Testis (tissue), 2 donors: ENCODE measurements at regions not wholly inside any gene's neighbourhood (a gene's known extent, or its start where the extent isn't known, plus 50 kb on each side); places are given as distances from the start of the nearest gene placed in this dataset.

Source experiments
- DNase-seq: peaks from one replicate; pipeline ENCODE4 v3.0.0-alpha.2; 2019
- H3K27ac ChIP-seq, 2 donors: fragments of 200-600 bp; sonication (generic); one replicate each; pipeline ENCODE4 v1.5.1; 2019
- H3K27me3 ChIP-seq: fragments of 200-600 bp; sonication (generic); one replicate; pipeline ENCODE4 v1.5.1; 2019
- H3K36me3 ChIP-seq: fragments of 200-600 bp; sonication (generic); one replicate; pipeline ENCODE4 v1.5.1; 2017; ENCODE audit warnings: low read depth; ENCODE audit errors: missing control alignments
- H3K4me1 ChIP-seq: fragments of 200-600 bp; sonication (generic); one replicate; pipeline ENCODE4 v1.5.1; 2019
- H3K4me3 ChIP-seq, 2 donors: fragments of 200-600 bp; sonication (generic); one replicate each; pipeline ENCODE4 v1.5.1; 2017 to 2019
- H3K9me3 ChIP-seq: fragments of 200-600 bp; sonication (generic); one replicate; pipeline ENCODE4 v1.5.1; 2017
- POLR2A ChIP-seq: fragments of 450-650 bp; IDR thresholded peaks from one replicate; pipeline ENCODE4 v1.6.1; 2017; ENCODE audit warnings: antibody characterized with exemption, mild to moderate bottlenecking, moderate library complexity
- whole genome bisulfite sequencing, 2 donors: methylation state at CpG; one replicate each; pipeline ENCODE4 v1.1.5; 2018; 5-methylcytosine and 5-hydroxymethylcytosine counted together
- intact Hi-C: fragments of 100-400 bp; cut with DNase I; formaldehyde crosslinking; loops from one replicate; pipeline ENCODE4 v1.15.1; 2023; ENCODE audit warnings: low total_unique reads
- TF ChIP-seq, protein P1 (sequence below), 3 experiments: fragments of 450-650 bp in 2 of 3; fragments of 200-600 bp in 1 of 3; sonication (generic) in 1 of 3; IDR thresholded peaks; one replicate each; pipeline ENCODE4 v1.5.1; 2016 to 2019; ENCODE audit warnings: antibody characterized with exemption in 3 of 3, mild to moderate bottlenecking in 2 of 3, moderate library complexity in 1 of 3

- Histone ChIP-seq H3K36me3 (no peaks in the 10 kb centered on the region), H3K4me1 (no peaks in the 10 kb centered on the region), H3K27ac (no peak overlapping the region), H3K9me3 (no peaks in the 10 kb centered on the region), H3K27me3 (no peaks in the 10 kb centered on the region), H3K4me3 (no peak overlapping the region)
- intact Hi-C loops, result no loop called here
- DNase-seq, result no peak
- TF ChIP-seq, protein P1, sequence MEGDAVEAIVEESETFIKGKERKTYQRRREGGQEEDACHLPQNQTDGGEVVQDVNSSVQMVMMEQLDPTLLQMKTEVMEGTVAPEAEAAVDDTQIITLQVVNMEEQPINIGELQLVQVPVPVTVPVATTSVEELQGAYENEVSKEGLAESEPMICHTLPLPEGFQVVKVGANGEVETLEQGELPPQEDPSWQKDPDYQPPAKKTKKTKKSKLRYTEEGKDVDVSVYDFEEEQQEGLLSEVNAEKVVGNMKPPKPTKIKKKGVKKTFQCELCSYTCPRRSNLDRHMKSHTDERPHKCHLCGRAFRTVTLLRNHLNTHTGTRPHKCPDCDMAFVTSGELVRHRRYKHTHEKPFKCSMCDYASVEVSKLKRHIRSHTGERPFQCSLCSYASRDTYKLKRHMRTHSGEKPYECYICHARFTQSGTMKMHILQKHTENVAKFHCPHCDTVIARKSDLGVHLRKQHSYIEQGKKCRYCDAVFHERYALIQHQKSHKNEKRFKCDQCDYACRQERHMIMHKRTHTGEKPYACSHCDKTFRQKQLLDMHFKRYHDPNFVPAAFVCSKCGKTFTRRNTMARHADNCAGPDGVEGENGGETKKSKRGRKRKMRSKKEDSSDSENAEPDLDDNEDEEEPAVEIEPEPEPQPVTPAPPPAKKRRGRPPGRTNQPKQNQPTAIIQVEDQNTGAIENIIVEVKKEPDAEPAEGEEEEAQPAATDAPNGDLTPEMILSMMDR (IDR thresholded peaks at IDR 0.05), result no peak
- TF ChIP-seq POLR2A, result no peak
- 76 to 79% methylated on average over 5 of the region's 5 CpGs for WGBS, 2 donors
These were observed 881.0 kb downstream of the OTOL1 start for GRCh38 chr3:162377608-162378007.

DNA sequence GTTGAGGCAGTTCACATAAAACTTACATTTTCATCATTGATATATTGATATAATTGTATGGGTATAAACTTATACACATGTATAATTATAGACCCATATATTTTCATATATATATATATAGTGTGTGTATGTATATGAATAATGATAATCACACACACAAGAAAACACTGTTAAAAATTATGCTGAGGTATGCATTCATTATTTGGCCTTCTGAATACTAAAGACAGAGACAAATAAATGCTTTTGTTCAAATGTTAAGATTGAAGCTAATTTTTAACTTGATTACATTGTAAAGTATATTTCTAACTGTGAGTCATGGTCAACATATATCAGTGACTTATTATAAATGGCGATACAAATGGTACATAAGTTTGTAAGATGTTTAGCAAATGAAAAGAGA, 888.8 kb downstream of the OTOL1 start:
- H3K9me3 ChIP-seq, result no peaks in the 10 kb centered on the region
- H3K4me1 ChIP-seq, result no peaks in the 10 kb centered on the region
- H3K36me3 ChIP-seq, result no peaks in the 10 kb centered on the region
- H3K27me3 ChIP-seq, result no peaks in the 10 kb centered on the region
- DNase-seq, result no peak
- WGBS, 2 donors, result 91 to 94% methylated on average over 1 of the region's 1 CpG
- no peak overlapping the region for H3K27ac ChIP-seq
- TF ChIP-seq POLR2A, result no peak
- TF ChIP-seq, protein P1 (IDR thresholded peaks at IDR 0.05), result no peak
- no peak overlapping the region for H3K4me3 ChIP-seq
- intact Hi-C loops, result no loop called here

DNA sequence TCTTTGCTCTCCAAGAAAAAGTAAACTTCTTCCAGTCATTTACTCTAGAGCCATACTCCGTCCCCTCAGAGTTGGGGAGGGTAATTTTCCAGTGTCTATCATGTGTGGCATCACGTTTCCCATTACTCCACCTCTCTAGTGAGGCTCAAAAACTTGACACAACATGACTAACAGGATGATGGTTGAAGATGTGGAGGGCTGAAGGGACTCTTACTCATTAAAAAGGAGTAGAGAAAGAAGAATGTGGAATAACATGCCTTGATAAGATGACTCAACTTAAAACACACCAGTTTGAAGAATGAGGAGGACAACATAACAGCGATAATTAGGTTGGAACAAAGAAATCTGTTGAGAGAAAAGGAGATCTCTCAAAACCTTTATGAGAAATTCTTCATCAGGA, 894.3 kb downstream of the OTOL1 start:
- Histone ChIP-seq H3K36me3 (no peaks in the 10 kb centered on the region), H3K4me1 (no peaks in the 10 kb centered on the region), H3K27ac (no peak overlapping the region), H3K27me3 (no peaks in the 10 kb centered on the region), H3K9me3 (no peaks in the 10 kb centered on the region), H3K4me3 (no peak overlapping the region)
- WGBS, 2 donors, result 86 to 95% methylated on average over 3 of the region's 3 CpGs
- TF ChIP-seq POLR2A, result no peak
- TF ChIP-seq, protein P1 (IDR thresholded peaks at IDR 0.05), result no peak
- intact Hi-C loops, result no loop called here
- DNase-seq, result no peak

- intact Hi-C loops, result no loop called here
- TF ChIP-seq, protein P1 (IDR thresholded peaks at IDR 0.05), result no peak
- no peak for TF ChIP-seq POLR2A
- H3K4me1 ChIP-seq, result no peaks in the 10 kb centered on the region
- WGBS, 2 donors, result 88 to 95% methylated on average over 2 of the region's 2 CpGs
- H3K36me3 ChIP-seq, result no peaks in the 10 kb centered on the region
- H3K4me3 ChIP-seq, result no peak overlapping the region
- no peak for DNase-seq
- H3K9me3 ChIP-seq, result no peaks in the 10 kb centered on the region
- H3K27me3 ChIP-seq, result no peaks in the 10 kb centered on the region
- no peak overlapping the region for H3K27ac ChIP-seq
These were observed 894.7 kb downstream of the OTOL1 start for GRCh38 chr3:162391301-162391700.

DNA sequence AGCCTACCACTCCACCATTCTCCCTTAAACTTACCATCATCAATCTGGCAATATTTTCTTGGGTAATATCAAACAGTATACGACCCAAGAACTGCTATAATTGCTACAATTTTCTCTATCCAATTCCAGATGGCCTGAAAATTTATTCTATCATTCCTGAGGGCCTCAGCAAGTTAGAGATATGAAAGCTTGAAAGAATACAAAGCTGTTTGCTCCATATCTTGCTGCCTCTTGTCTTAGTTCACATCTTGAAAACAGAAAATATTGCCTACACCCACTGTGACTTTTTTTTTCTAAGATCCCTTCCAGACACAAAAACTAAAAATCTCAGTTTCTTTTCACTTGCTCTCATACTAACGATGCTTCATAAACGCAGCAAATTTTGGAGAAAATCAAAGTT, 898.9 kb downstream of the OTOL1 start:
- no peak overlapping the region for H3K27ac ChIP-seq
- TF ChIP-seq POLR2A, result no peak
- TF ChIP-seq, protein P1 (IDR thresholded peaks at IDR 0.05), result no peak
- intact Hi-C loops, result no loop called here
- H3K27me3 ChIP-seq, result no peaks in the 10 kb centered on the region
- no peaks in the 10 kb centered on the region for H3K9me3 ChIP-seq
- H3K4me3 ChIP-seq, result no peak overlapping the region
- no peaks in the 10 kb centered on the region for H3K4me1 ChIP-seq
- DNase-seq, result no peak
- 78 to 83% methylated on average over 3 of the region's 3 CpGs for WGBS, 2 donors
- H3K36me3 ChIP-seq, result no peaks in the 10 kb centered on the region
